ENCODE measurements at regions not wholly inside any gene's neighbourhood (a gene's known extent, or its start where the extent isn't known, plus 50 kb on each side); places are given as distances from the start of the nearest gene placed in this dataset.

DNA sequence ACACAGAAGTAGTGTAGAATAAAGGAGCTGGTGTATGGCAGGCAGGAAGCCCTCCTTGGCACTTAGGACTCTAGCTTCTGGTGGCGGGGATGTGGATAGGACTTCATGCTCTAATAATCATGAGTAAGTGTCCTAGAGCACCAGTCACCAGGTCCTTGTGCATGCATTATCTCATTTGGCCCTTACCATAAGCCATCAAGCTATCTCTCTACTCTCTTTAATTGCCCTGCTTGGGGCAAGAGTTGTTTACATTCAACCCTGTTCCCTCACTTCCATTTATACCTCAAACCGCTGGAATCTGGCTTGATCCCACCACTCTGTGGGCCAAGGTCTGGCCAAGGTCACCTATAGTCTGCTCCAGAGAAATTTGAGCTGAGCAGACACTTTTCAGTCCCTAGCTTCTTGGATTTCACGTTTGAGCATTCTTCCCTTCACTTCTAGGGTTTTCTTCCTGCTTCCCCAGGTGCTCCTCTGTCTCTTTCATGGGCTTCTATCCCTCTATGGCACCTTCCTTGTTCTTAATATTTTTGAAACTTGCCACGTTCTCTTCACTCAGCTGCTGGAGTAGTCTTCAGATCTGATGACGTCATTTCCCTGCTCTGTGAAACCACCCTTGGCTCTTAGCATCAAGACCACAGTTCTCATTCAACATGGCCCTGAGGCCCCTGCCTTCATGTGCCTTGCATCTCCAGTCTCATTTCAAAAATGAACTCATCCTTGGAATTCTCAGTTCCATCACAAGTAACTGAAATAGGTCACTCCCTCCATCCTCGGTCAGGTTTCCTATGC is 94.9 kb upstream of the GATA6 start:
- Histone ChIP-seq H3K9me3 (ENCODE audit: control insufficient read depth in 2 of 2, insufficient read depth in 1 of 2, low read depth in 1 of 2, low read length in 1 of 2) (no peaks in the 10 kb centered on the region), H3K4me1 (ENCODE audit: control insufficient read depth in 3 of 3, insufficient read depth in 2 of 3, low read depth in 1 of 3, low read length in 2 of 3) (peaks cover 0 to 34% (median 8%) of the 10 kb centered on the region in 3 donors), H3K27ac (ENCODE audit: low read depth in 1 of 3, low read length in 2 of 3) (peak overlapping the region in 2 of 3 donors; percentile 65 to 76), H3K27me3 (ENCODE audit: control insufficient read depth in 3 of 3, insufficient read depth in 3 of 3, low read length in 3 of 3) (no peaks in the 10 kb centered on the region), H3K36me3 (ENCODE audit: control insufficient read depth in 3 of 3, insufficient read depth in 2 of 3, low read depth in 1 of 3, low read length in 3 of 3) (no peaks in the 10 kb centered on the region), H3K4me3 (ENCODE audit: low read depth in 1 of 3, low read length in 3 of 3) (no peak overlapping the region)
- FAIRE-seq = no peak
- WGBS, 3 donors = 56 to 66% (median 62%) methylated on average over 6 of the region's 6 CpGs
- DNase-seq = peak; percentile 67 to 68

DNA sequence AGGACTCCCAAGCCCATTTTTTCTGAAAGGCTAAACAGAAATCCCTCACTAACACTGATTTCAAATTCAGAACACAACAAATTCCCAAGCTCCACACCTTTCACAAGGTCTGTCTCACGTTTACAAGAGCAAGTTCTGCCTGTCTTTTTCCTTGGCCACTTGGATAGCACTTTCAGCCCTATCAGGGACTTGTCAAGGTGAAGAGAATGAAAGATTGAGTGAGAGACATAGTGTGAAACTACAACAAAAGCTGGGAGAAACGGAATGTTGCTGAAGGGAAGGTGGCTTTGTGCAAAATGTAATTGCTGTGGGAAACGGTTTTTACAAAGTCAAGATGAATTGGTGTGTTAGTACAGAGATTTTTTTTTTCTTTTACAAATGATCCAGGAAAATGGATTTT is 89.4 kb upstream of the GATA6 start:
- Histone ChIP-seq H3K9me3 (ENCODE audit: control insufficient read depth in 2 of 2, insufficient read depth in 1 of 2, low read depth in 1 of 2, low read length in 1 of 2) (no peaks in the 10 kb centered on the region), H3K4me1 (ENCODE audit: control insufficient read depth in 3 of 3, insufficient read depth in 2 of 3, low read depth in 1 of 3, low read length in 2 of 3) (peaks cover 0 to 44% (median 0%) of the 10 kb centered on the region in 3 donors), H3K27me3 (ENCODE audit: control insufficient read depth in 3 of 3, insufficient read depth in 3 of 3, low read length in 3 of 3) (no peaks in the 10 kb centered on the region), H3K4me3 (ENCODE audit: low read depth in 1 of 3, low read length in 3 of 3) (no peak overlapping the region), H3K36me3 (ENCODE audit: control insufficient read depth in 3 of 3, insufficient read depth in 2 of 3, low read depth in 1 of 3, low read length in 3 of 3) (no peaks in the 10 kb centered on the region), H3K27ac (ENCODE audit: low read depth in 1 of 3, low read length in 2 of 3) (peak overlapping the region in 2 of 3 donors; percentile 59 to 85)
- peak; percentile 58 to 66 for DNase-seq
- WGBS, 3 donors = 5 to 29% (median 15%) methylated on average over 3 of the region's 3 CpGs
- FAIRE-seq = no peak

DNA sequence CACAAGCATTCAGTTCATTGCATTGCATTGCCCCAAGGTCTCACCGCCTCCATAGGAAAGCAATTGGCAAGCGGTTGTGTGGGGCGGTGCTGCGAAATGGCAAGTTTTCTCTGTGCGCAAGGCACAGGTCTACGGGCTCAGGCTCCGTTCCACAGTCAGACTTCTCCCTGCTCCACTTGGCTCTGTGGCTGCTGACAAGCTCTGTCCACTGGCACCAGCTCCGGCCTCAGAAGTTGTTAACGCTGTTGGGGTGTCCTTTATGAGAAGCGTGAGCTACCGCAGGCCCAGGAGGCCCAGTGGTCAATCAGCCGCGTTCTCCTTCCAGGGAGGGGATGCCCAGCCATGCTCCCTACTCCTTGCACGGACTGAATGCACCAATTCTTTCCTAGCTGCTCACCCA is 87.0 kb upstream of the GATA6 start:
- Histone ChIP-seq H3K36me3 (ENCODE audit: control insufficient read depth in 3 of 3, insufficient read depth in 2 of 3, low read depth in 1 of 3, low read length in 3 of 3) (no peaks in the 10 kb centered on the region), H3K4me1 (ENCODE audit: control insufficient read depth in 3 of 3, insufficient read depth in 2 of 3, low read depth in 1 of 3, low read length in 2 of 3) (peaks cover 0 to 43% (median 0%) of the 10 kb centered on the region in 3 donors), H3K9me3 (ENCODE audit: control insufficient read depth in 2 of 2, insufficient read depth in 1 of 2, low read depth in 1 of 2, low read length in 1 of 2) (no peaks in the 10 kb centered on the region), H3K4me3 (ENCODE audit: low read depth in 1 of 3, low read length in 3 of 3) (no peak overlapping the region), H3K27ac (ENCODE audit: low read depth in 1 of 3, low read length in 2 of 3) (no peak overlapping the region), H3K27me3 (ENCODE audit: control insufficient read depth in 3 of 3, insufficient read depth in 3 of 3, low read length in 3 of 3) (no peaks in the 10 kb centered on the region)
- 94 to 95% (median 95%) methylated on average over 14 of the region's 14 CpGs for WGBS, 3 donors
- no peak for DNase-seq
- no peak for FAIRE-seq

DNA sequence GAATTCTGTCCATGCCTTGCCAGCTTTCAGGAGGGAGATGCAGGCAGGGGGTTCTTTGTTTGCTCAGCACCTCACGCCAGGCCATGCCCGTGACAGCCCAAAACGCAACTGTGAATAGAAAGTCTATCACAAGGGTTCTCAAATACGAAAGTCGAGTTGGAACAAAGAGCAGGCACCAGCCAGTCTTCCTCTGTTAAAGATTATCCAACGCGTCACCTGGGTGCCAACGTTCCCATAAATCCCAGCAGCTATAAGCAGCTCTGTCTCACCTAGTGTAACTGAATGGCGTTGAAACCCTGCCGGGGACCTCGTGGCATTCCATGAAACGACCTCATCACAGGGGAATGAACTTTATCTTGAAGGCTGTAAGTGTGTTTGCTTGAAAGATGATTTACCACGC is 84.8 kb upstream of the GATA6 start:
- WGBS, 3 donors = 8 to 52% (median 25%) methylated on average over 13 of the region's 13 CpGs
- no peaks in the 10 kb centered on the region for H3K36me3 ChIP-seq (ENCODE audit: control insufficient read depth in 3 of 3, insufficient read depth in 2 of 3, low read depth in 1 of 3, low read length in 3 of 3)
- no peaks in the 10 kb centered on the region for H3K27me3 ChIP-seq (ENCODE audit: control insufficient read depth in 3 of 3, insufficient read depth in 3 of 3, low read length in 3 of 3)
- peaks cover 3 to 54% (median 5%) of the 10 kb centered on the region in 3 donors for H3K4me1 ChIP-seq (ENCODE audit: control insufficient read depth in 3 of 3, insufficient read depth in 2 of 3, low read depth in 1 of 3, low read length in 2 of 3)
- H3K27ac ChIP-seq (ENCODE audit: low read depth in 1 of 3, low read length in 2 of 3) = peak overlapping the region; percentile 78 to 87 (median 84)
- FAIRE-seq (no peak), DNase-seq (peak; percentile 96)
- H3K9me3 ChIP-seq (ENCODE audit: control insufficient read depth in 2 of 2, insufficient read depth in 1 of 2, low read depth in 1 of 2, low read length in 1 of 2) = no peaks in the 10 kb centered on the region
- H3K4me3 ChIP-seq (ENCODE audit: low read depth in 1 of 3, low read length in 3 of 3) = peak overlapping the region in 1 of 3 donors; percentile 7

DNA sequence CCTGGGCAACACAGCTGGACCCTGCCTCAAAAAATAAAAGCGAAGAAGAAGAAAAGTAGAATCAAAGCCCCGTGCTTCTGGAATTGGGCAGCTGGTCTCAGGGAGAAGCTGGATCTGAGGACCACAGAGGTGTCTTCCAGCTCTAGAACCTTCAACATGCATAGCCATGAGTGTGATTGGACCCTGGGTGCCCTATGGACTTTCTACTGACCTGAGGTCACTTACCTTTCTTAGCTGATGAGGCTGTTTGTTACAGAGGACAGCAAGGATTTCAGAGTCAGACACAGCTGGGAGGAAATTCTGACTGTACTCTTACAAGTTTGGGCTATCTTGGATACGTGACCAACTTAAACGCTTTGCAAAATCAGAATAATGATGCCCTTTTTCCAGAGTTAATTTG is 82.4 kb upstream of the GATA6 start:
- Histone ChIP-seq H3K4me3 (ENCODE audit: low read depth in 1 of 3, low read length in 3 of 3) (no peak overlapping the region), H3K4me1 (ENCODE audit: control insufficient read depth in 3 of 3, insufficient read depth in 2 of 3, low read depth in 1 of 3, low read length in 2 of 3) (peaks cover 3 to 40% (median 5%) of the 10 kb centered on the region in 3 donors), H3K27ac (ENCODE audit: low read depth in 1 of 3, low read length in 2 of 3) (peak overlapping the region in 1 of 3 donors; percentile 84), H3K27me3 (ENCODE audit: control insufficient read depth in 3 of 3, insufficient read depth in 3 of 3, low read length in 3 of 3) (no peaks in the 10 kb centered on the region), H3K36me3 (ENCODE audit: control insufficient read depth in 3 of 3, insufficient read depth in 2 of 3, low read depth in 1 of 3, low read length in 3 of 3) (no peaks in the 10 kb centered on the region), H3K9me3 (ENCODE audit: control insufficient read depth in 2 of 2, insufficient read depth in 1 of 2, low read depth in 1 of 2, low read length in 1 of 2) (no peaks in the 10 kb centered on the region)
- DNase-seq = peak; percentile 50 to 67
- 81 to 88% (median 84%) methylated on average over 4 of the region's 4 CpGs for WGBS, 3 donors
- FAIRE-seq = no peak

DNA sequence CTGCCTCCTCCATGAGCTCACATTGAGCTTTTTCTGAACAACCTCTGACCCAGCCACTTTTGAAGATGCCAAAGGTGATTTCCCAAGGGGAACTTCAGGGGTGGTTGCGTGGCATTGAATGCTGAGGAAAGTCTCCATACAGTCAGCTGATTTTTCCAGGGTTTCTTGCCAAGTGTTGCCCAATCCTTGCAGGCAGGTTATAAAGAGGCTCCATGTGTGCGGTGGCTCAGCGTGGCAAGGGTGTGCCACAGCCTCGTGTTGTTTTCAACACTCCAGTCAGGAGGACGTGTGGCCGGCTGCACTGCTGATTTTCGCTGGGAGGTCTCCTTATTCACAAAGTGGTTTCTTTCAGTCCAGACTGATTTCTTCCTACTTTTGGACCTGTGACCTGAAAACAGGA is 81.4 kb upstream of the GATA6 start:
- FAIRE-seq (no peak), DNase-seq (peak; percentile 92 to 94)
- Histone ChIP-seq H3K4me3 (ENCODE audit: low read depth in 1 of 3, low read length in 3 of 3) (no peak overlapping the region), H3K9me3 (ENCODE audit: control insufficient read depth in 2 of 2, insufficient read depth in 1 of 2, low read depth in 1 of 2, low read length in 1 of 2) (no peaks in the 10 kb centered on the region), H3K27me3 (ENCODE audit: control insufficient read depth in 3 of 3, insufficient read depth in 3 of 3, low read length in 3 of 3) (no peaks in the 10 kb centered on the region), H3K27ac (ENCODE audit: low read depth in 1 of 3, low read length in 2 of 3) (peak overlapping the region in 2 of 3 donors; percentile 25 to 85), H3K4me1 (ENCODE audit: control insufficient read depth in 3 of 3, insufficient read depth in 2 of 3, low read depth in 1 of 3, low read length in 2 of 3) (peaks cover 3 to 40% (median 5%) of the 10 kb centered on the region in 3 donors), H3K36me3 (ENCODE audit: control insufficient read depth in 3 of 3, insufficient read depth in 2 of 3, low read depth in 1 of 3, low read length in 3 of 3) (no peaks in the 10 kb centered on the region)
- 12 to 59% (median 43%) methylated on average over 7 of the region's 7 CpGs for WGBS, 3 donors

DNA sequence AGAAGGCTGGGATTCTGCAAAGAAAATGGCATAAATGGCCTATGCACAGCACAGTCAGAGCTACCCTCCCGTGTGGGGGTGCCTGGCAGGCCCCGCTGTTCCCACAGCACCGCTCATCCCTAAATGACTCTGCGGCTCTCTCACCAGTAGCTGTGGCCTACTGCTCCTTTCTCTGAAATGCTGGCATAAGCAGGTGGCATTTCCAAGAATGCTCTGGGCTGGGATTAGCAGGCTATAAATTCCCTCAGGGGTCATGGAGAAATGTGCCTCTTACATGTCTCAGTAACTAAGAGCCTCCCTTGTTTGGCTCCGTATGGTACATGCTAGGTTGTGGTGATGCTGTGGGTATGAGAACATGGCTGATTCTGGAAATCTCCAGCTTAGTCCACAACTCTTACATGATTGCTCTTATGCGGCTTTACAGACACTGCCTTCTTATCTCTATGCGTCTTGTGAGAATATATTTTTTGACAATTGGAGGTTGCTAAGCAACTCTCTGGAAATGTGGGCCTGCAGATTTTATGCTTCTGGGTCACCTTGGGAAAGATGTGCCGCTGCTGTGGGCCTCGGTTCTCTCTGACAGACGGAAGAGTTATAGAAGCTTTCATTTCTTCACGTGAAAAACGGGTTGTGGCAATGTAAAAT is 80.3 kb upstream of the GATA6 start:
- Histone ChIP-seq H3K27me3 (ENCODE audit: control insufficient read depth in 3 of 3, insufficient read depth in 3 of 3, low read length in 3 of 3) (no peaks in the 10 kb centered on the region), H3K9me3 (ENCODE audit: control insufficient read depth in 2 of 2, insufficient read depth in 1 of 2, low read depth in 1 of 2, low read length in 1 of 2) (no peaks in the 10 kb centered on the region), H3K27ac (ENCODE audit: low read depth in 1 of 3, low read length in 2 of 3) (peak overlapping the region in 1 of 3 donors; percentile 85), H3K4me3 (ENCODE audit: low read depth in 1 of 3, low read length in 3 of 3) (no peak overlapping the region), H3K4me1 (ENCODE audit: control insufficient read depth in 3 of 3, insufficient read depth in 2 of 3, low read depth in 1 of 3, low read length in 2 of 3) (peaks cover 7 to 39% (median 7%) of the 10 kb centered on the region in 3 donors), H3K36me3 (ENCODE audit: control insufficient read depth in 3 of 3, insufficient read depth in 2 of 3, low read depth in 1 of 3, low read length in 3 of 3) (no peaks in the 10 kb centered on the region)
- DNase-seq (peak in 1 of 2 donors; percentile 64), FAIRE-seq (no peak)
- WGBS, 3 donors = 84 to 91% (median 88%) methylated on average over 12 of the region's 12 CpGs

DNA sequence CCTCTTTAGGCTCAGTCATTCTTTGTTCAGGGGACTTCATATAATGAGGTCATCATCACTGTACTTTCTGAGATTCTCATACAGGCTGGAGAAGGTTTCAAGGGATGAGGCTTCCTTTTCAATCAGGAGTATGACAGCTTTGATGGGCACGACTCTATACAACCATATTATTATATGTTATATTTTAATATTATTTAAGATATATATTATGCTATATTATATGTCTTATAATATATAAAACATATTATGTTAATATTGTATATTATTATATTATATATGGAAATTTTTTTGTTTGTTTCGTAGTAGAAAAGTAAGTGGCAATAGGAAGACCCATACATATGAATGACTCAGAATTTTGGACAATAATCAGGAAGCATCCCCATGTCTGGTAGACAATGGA is 78.0 kb upstream of the GATA6 start:
- 86 to 95% (median 92%) methylated on average over 2 of the region's 2 CpGs for WGBS, 3 donors
- no peaks in the 10 kb centered on the region for H3K27me3 ChIP-seq (ENCODE audit: control insufficient read depth in 3 of 3, insufficient read depth in 3 of 3, low read length in 3 of 3)
- no peak overlapping the region for H3K27ac ChIP-seq (ENCODE audit: low read depth in 1 of 3, low read length in 2 of 3)
- FAIRE-seq (no peak), DNase-seq (no peak)
- peaks cover 7 to 40% (median 7%) of the 10 kb centered on the region in 3 donors for H3K4me1 ChIP-seq (ENCODE audit: control insufficient read depth in 3 of 3, insufficient read depth in 2 of 3, low read depth in 1 of 3, low read length in 2 of 3)
- H3K9me3 ChIP-seq (ENCODE audit: control insufficient read depth in 2 of 2, insufficient read depth in 1 of 2, low read depth in 1 of 2, low read length in 1 of 2) = no peaks in the 10 kb centered on the region
- no peaks in the 10 kb centered on the region for H3K36me3 ChIP-seq (ENCODE audit: control insufficient read depth in 3 of 3, insufficient read depth in 2 of 3, low read depth in 1 of 3, low read length in 3 of 3)
- H3K4me3 ChIP-seq (ENCODE audit: low read depth in 1 of 3, low read length in 3 of 3) = no peak overlapping the region

Data from small intestine (tissue), 7 donors.